ENCODE measurements at regions not wholly inside any gene's neighbourhood (a gene's known extent, or its start where the extent isn't known, plus 50 kb on each side); places are given as distances from the start of the nearest gene placed in this dataset.

DNA sequence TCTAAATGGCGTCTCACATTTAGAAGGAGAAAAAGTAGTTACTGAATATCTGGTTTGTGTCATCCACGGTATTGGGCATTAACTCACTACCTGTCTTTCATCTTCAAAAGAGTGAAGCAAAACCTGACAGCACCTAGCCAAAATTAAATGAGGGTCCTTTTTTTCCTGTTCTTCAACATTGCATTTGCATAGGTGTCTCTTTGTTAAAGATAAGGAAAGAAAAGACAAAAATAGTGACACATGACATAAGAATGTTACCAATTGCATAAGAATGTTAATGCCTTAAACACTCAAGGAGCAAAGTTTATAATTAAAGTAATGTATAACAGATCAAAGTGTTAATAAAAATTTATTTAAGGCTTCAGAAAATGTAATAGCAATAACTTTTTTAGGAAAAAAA lies 61.4 kb upstream of the MANEA start:
- DNase-seq: no peak

- no peak for DNase-seq
These were observed 60.3 kb upstream of the MANEA start for GRCh38 chr6:95517004-95517403.

DNA sequence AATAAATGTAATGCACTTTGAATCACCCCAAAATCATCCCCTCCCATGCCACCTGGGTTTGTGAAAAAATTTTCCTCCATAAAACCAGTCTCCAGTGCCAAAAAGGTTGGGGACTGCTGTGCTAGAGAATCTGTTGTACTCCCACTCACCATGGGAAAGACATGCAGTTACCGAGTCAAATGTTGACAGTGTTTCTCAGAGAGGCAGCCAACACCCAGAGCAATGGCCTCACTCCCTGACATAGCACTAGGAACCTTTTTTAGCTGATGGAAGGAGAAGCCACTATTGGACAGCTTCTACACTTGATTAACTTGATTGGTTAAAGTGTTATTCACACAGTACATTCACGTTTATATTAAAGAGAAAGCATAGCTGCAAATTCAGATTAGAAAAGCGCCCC lies 59.8 kb upstream of the MANEA start:
- DNase-seq: no peak

GRCh38 chr6:95518630-95519227 lies 58.6 kb upstream of the MANEA start:
- no peak for DNase-seq

DNA sequence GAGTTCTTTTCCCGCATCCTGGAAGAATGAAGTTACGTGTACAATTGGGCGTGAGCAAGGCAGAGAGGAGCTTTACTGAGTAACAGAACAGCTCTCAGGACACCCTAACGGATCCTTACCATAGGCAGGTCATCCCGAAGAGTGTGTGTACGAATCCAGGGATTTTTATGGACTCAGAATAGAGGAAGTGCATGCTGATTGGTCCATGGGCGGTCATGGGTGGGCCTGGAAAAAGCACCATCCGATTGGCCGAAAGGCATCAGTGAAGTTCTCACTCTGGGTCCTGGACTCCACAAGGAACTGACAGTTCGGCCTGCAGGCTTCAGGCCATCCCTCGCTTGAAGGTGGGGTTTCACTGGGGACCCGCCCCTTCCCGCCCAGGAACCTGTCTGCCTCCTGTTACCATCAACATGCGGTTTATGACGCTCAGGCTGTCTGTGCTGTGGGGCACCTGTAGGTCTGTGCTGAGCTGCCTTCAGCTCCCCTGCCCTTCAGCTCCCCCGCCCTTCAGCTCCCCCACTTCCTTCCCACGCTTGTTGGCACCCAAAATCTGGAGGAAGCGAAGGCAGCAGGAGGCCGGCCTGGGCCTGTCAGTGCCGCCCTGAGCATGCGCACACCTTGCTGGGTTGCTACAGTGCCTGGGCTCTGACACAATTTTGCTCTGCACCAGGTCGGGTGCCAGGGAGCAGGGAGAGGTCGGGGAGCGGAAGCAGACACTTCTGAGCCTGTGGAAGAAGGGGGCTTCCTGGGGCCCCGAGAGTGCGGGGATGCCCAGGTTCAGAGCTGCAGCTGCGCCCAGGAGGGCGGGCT lies 57.9 kb upstream of the MANEA start:
- no peak for DNase-seq

DNA sequence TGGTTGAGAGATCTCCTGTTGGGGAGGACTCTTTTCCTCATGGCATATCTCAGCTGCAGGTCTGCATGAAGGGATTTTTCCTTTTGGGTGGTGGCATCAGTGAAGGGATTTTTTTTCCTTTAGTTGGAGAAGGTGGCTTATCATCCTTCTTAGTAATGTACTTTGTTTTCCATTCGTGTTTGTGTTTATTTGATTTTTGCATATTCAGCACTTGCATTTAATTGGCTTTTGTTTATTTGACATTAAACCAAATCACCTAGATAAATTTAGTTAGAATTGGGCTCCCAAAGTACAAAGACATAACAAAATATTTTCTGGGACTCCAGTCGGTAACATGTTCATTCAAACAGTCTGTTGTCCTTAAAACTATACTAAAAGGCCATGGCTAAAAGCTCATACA lies 56.2 kb upstream of the MANEA start:
- no peak for DNase-seq

All from activated CD4-positive, CD25-positive, alpha-beta regulatory T cell treated with anti-CD3 and anti-CD28 coated beads, Interleukin-2, amount 50 U/mL, for 72 hours (primary cell).